ENCODE measurements at regions not wholly inside any gene's neighbourhood (a gene's known extent, or its start where the extent isn't known, plus 50 kb on each side); places are given as distances from the start of the nearest gene placed in this dataset.

DNA sequence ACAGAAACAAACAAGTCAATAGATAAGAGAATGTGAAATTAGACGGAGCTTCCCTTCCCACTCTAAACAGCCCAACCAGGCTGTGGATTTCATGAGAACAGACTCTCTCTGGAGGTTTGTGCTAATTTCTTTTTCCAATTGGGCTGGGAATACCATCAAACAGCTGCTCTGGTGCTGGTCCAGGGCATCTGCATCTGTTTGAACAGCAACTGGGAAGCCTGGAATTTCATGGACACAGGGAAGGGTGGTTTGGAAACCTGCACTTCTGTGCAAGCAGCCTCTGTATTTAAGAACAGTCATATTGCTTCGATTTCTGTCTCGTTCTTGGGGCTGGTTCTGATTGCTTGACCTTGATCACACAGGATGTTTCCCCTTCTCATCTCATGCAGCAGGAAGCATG, 88.7 kb downstream of the FOXL1 start:
- no peak for TF ChIP-seq POLR2A (IDR thresholded peaks at IDR 0.05; ENCODE audit: low read depth, low read length)
- no peak for TF ChIP-seq POLR2AphosphoS5 (IDR thresholded peaks at IDR 0.05; ENCODE audit: low read depth, low read length)
- TF ChIP-seq TAF1 (IDR thresholded peaks at IDR 0.05; ENCODE audit: borderline replicate concordance, low read depth, low read length) = no peak

Data from GM12892 (cell line).